Vagina (tissue), 2 donors: ENCODE measurements at regions not wholly inside any gene's neighbourhood (a gene's known extent, or its start where the extent isn't known, plus 50 kb on each side); places are given as distances from the start of the nearest gene placed in this dataset.

Experiments used
- CTCF ChIP-seq, 3 experiments: fragments of 450-650 bp in 2 of 3; fragments of 200-600 bp in 1 of 3; sonication (generic) in 1 of 3; IDR thresholded peaks; one replicate each; pipeline ENCODE4 v1.5.1; 2017 to 2019; ENCODE audit warnings: antibody characterized with exemption in 3 of 3, mild to moderate bottlenecking in 2 of 3, moderate library complexity in 2 of 3
- POLR2AphosphoS5 ChIP-seq, 2 donors: sonication (generic); formaldehyde crosslinking; IDR thresholded peaks; one replicate each; pipeline ENCODE4 v1.9.0; 2017; ENCODE audit warnings: antibody characterized with exemption in 2 of 2, mild to moderate bottlenecking in 2 of 2, low read depth in 1 of 2; ENCODE audit not compliant: insufficient read depth in 1 of 2

DNA sequence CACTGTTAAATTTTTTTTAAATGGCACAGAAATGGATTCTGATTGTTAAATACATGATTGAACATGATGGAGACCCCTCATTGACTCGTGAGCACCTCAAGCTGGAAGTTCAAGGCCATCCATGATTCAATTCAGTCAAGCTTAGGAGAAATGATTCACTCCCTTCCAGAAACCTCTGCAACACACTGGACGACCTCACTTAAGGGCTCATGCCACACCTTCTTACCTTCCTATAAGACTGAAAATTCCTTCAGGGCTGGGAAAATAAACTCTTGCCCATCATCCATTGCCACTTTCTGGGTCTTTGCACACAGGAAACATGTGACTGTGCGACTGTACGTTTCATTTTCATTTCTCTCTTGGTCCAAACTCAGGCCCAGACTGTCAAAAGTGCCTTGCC, 196.4 kb downstream of the TBXT start:
- TF ChIP-seq POLR2AphosphoS5 (IDR thresholded peaks at IDR 0.05; ENCODE audit: insufficient read depth in 1 of 2, low read depth in 1 of 2) (no peak), CTCF (IDR thresholded peaks at IDR 0.05) (no peak)
